ENCODE measurements at regions not wholly inside any gene's neighbourhood (a gene's known extent, or its start where the extent isn't known, plus 50 kb on each side); places are given as distances from the start of the nearest gene placed in this dataset.
"Not testable (repeated sequence)": the region's sequence is repeated elsewhere in the genome, so short reads cannot be mapped to it uniquely, and the experiment has no call there.

- H3K4me3 ChIP-seq (ENCODE audit: low read depth, low read length); DNase-seq (ENCODE audit: low read depth): not testable (repeated sequence)
Observed at GRCh38 chr21:5064581-5065142, 5456.7 kb upstream of the TPTE start.

- not testable (repeated sequence) for DNase-seq (ENCODE audit: low read depth); H3K4me3 ChIP-seq (ENCODE audit: low read depth, low read length)
Observed at GRCh38 chr21:5065240-5066211, 5455.9 kb upstream of the TPTE start.

- H3K4me3 ChIP-seq (ENCODE audit: low read depth, low read length), result not testable (repeated sequence)
Observed at GRCh38 chr21:5066682-5067251, 5454.6 kb upstream of the TPTE start.

GRCh38 chr21:5067326-5068048, 5453.9 kb upstream of the TPTE start:
- DNase-seq (ENCODE audit: low read depth); H3K4me3 ChIP-seq (ENCODE audit: low read depth, low read length): not testable (repeated sequence)

More at GRCh38 chr21:5066682-5067251, 5454.6 kb upstream of the TPTE start:
- not testable (repeated sequence) for DNase-seq (ENCODE audit: low read depth)

GRCh38 chr21:5068649-5069048, 5452.7 kb upstream of the TPTE start:
- H3K4me3 ChIP-seq (ENCODE audit: low read depth, low read length); DNase-seq (ENCODE audit: low read depth): not testable (repeated sequence)

- not testable (repeated sequence) for DNase-seq (ENCODE audit: low read depth); H3K4me3 ChIP-seq (ENCODE audit: low read depth, low read length)
Observed at GRCh38 chr21:5071180-5071579, 5450.2 kb upstream of the TPTE start.

GRCh38 chr21:5076854-5077253, 5444.5 kb upstream of the TPTE start:
- H3K4me3 ChIP-seq (ENCODE audit: low read depth, low read length); DNase-seq (ENCODE audit: low read depth): not testable (repeated sequence)

- DNase-seq (ENCODE audit: low read depth); H3K4me3 ChIP-seq (ENCODE audit: low read depth, low read length): not testable (repeated sequence)
Observed at GRCh38 chr21:5079361-5079760, 5442.0 kb upstream of the TPTE start.

- DNase-seq (ENCODE audit: low read depth), result not testable (repeated sequence)
Observed at GRCh38 chr21:5080015-5080414, 5441.4 kb upstream of the TPTE start.

GRCh38 chr21:5084246-5084645, 5437.1 kb upstream of the TPTE start:
- DNase-seq (ENCODE audit: low read depth); H3K4me3 ChIP-seq (ENCODE audit: low read depth, low read length): not testable (repeated sequence)

More at GRCh38 chr21:5080015-5080414, 5441.4 kb upstream of the TPTE start:
- H3K4me3 ChIP-seq (ENCODE audit: low read depth, low read length), result not testable (repeated sequence)

- not testable (repeated sequence) for DNase-seq (ENCODE audit: low read depth); H3K4me3 ChIP-seq (ENCODE audit: low read depth, low read length)
Observed at GRCh38 chr21:5085456-5085855, 5435.9 kb upstream of the TPTE start.

- not testable (repeated sequence) for DNase-seq (ENCODE audit: low read depth); H3K4me3 ChIP-seq (ENCODE audit: low read depth, low read length)
Observed at GRCh38 chr21:5086416-5086815, 5435.0 kb upstream of the TPTE start.

- H3K4me3 ChIP-seq (ENCODE audit: low read depth, low read length); DNase-seq (ENCODE audit: low read depth): not testable (repeated sequence)
Observed at GRCh38 chr21:5088820-5089219, 5432.6 kb upstream of the TPTE start.

- DNase-seq (ENCODE audit: low read depth); H3K4me3 ChIP-seq (ENCODE audit: low read depth, low read length): not testable (repeated sequence)
Observed at GRCh38 chr21:5089399-5090089, 5431.8 kb upstream of the TPTE start.

- H3K4me3 ChIP-seq (ENCODE audit: low read depth, low read length); DNase-seq (ENCODE audit: low read depth): not testable (repeated sequence)
Observed at GRCh38 chr21:5090132-5091079, 5431.0 kb upstream of the TPTE start.

GRCh38 chr21:5091274-5091673, 5430.1 kb upstream of the TPTE start:
- not testable (repeated sequence) for H3K4me3 ChIP-seq (ENCODE audit: low read depth, low read length); DNase-seq (ENCODE audit: low read depth)

GRCh38 chr21:5095628-5096027, 5425.8 kb upstream of the TPTE start:
- DNase-seq (ENCODE audit: low read depth); H3K4me3 ChIP-seq (ENCODE audit: low read depth, low read length): not testable (repeated sequence)
